ENCODE measurements at regions not wholly inside any gene's neighbourhood (a gene's known extent, or its start where the extent isn't known, plus 50 kb on each side); places are given as distances from the start of the nearest gene placed in this dataset.

DNA sequence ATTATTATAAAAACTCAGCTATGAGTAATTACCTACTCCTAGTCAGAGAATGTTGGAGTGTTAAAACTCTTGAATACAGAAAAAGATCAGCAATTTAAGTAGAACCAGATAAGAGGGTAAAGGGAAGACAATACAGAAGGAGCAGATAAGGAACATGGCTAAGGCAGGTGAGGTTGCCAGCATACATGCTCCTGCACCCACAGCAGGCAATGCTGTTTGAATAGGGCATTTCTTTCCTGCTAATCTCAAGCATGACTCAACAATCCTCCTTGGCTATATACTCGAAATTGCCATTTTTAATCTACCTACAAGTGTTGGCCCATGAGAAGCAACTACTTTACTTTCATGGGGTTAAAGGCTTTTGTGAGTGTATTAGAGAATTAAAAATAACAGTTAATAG lies 494.5 kb downstream of the DIPK2A start:
- TF ChIP-seq, protein P1, sequence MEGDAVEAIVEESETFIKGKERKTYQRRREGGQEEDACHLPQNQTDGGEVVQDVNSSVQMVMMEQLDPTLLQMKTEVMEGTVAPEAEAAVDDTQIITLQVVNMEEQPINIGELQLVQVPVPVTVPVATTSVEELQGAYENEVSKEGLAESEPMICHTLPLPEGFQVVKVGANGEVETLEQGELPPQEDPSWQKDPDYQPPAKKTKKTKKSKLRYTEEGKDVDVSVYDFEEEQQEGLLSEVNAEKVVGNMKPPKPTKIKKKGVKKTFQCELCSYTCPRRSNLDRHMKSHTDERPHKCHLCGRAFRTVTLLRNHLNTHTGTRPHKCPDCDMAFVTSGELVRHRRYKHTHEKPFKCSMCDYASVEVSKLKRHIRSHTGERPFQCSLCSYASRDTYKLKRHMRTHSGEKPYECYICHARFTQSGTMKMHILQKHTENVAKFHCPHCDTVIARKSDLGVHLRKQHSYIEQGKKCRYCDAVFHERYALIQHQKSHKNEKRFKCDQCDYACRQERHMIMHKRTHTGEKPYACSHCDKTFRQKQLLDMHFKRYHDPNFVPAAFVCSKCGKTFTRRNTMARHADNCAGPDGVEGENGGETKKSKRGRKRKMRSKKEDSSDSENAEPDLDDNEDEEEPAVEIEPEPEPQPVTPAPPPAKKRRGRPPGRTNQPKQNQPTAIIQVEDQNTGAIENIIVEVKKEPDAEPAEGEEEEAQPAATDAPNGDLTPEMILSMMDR (IDR thresholded peaks at IDR 0.05), result no peak
- TF ChIP-seq POLR2A (IDR thresholded peaks at IDR 0.05), result no peak
- DNase-seq (no peak), ATAC-seq (no peak)
- intact Hi-C loops (cut with DNase I), result no loop called here
- H3K27ac ChIP-seq, result no peak overlapping the region
- H3K36me3 ChIP-seq (replicated peaks in 1 of 2; ENCODE audit: insufficient read depth in 1 of 2, low read depth in 2 of 2), result no peaks in the 10 kb centered on the region
- WGBS, 2 donors, result 31 to 50% methylated on average over 1 of the region's 1 CpG
- no peak overlapping the region for H3K4me3 ChIP-seq
- H3K27me3 ChIP-seq, result no peaks in the 10 kb centered on the region
- no peaks in the 10 kb centered on the region for H3K4me1 ChIP-seq
- H3K9me3 ChIP-seq, result no peaks in the 10 kb centered on the region

DNA sequence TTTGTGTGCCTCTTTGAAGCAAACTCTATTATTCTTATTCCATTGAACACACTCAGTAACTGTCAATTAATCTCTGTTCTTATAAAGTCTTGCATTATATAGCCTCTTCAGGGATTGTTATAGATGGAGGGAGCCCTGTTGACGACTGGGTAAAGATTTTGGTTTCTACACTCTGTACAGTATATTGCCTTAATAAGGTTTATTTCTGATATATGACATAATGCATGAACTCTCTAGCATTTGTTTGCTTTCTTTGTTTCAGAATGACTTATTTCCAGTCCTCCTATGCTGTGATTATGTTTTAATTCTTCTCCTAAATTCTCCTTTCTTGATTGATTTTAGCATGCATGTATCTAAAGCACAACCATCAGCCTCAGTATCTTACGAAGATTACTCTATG lies 494.9 kb downstream of the DIPK2A start:
- no peak overlapping the region for H3K27ac ChIP-seq
- H3K9me3 ChIP-seq, result no peaks in the 10 kb centered on the region
- no peak for ATAC-seq
- H3K4me1 ChIP-seq, result no peaks in the 10 kb centered on the region
- WGBS, 2 donors, result 84 to 86% methylated on average over 2 of the region's 2 CpGs
- DNase-seq, result no peak
- H3K27me3 ChIP-seq, result no peaks in the 10 kb centered on the region
- no peaks in the 10 kb centered on the region for H3K36me3 ChIP-seq (replicated peaks in 1 of 2; ENCODE audit: insufficient read depth in 1 of 2, low read depth in 2 of 2)
- no peak overlapping the region for H3K4me3 ChIP-seq
- no peak for TF ChIP-seq POLR2A (IDR thresholded peaks at IDR 0.05)
- TF ChIP-seq, protein P1 (IDR thresholded peaks at IDR 0.05), result no peak
- intact Hi-C loops (cut with DNase I), result no loop called here

DNA sequence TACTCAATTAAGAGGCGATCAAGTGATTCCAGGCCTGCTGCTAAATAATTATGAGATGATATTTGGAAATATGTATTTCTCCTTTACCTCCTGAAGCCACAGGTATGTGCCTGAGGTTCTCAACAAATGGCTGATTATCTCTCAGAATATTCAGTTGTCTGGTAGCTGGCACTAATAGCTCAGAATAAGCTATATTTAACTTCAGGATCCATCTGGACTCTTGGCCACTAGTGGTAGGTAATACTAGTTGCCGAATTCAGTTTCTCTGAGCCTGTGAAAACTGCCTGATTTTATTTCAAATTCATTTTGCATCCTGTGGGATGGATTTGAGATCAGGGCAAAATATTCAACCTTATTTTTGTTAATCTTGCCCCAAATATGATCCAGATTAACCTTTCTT lies 499.0 kb downstream of the DIPK2A start:
- H3K36me3 ChIP-seq (replicated peaks in 1 of 2; ENCODE audit: insufficient read depth in 1 of 2, low read depth in 2 of 2), result no peaks in the 10 kb centered on the region
- no peak for DNase-seq
- no peaks in the 10 kb centered on the region for H3K9me3 ChIP-seq
- WGBS, 2 donors, result 96 to 97% methylated on average over 2 of the region's 2 CpGs
- ATAC-seq, result no peak
- TF ChIP-seq, protein P1 (IDR thresholded peaks at IDR 0.05), result no peak
- no peak for TF ChIP-seq POLR2A (IDR thresholded peaks at IDR 0.05)
- H3K4me1 ChIP-seq, result no peaks in the 10 kb centered on the region
- H3K4me3 ChIP-seq, result no peak overlapping the region
- no peaks in the 10 kb centered on the region for H3K27me3 ChIP-seq
- H3K27ac ChIP-seq, result no peak overlapping the region
- intact Hi-C loops (cut with DNase I), result no loop called here

DNA sequence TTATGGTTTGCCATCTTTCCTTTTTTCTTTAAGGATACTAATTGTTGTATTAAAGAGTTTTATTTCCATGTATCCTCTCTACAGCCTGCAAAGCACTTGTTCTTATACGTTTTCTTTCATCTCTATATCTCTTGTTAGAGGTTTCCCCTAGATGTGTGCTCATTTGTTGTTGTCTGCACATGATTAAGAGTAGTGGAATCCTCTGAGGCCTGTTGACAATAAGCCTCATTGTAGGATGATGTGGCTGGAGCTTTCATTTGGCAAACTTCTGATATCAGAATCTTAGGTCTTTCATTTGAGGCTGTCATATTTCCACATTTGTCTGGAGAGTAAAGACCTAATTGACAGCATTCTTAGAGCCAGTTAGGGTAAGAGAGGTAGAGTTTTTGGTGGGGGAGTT lies 506.0 kb downstream of the DIPK2A start:
- Histone ChIP-seq H3K4me1 (no peaks in the 10 kb centered on the region), H3K27ac (no peak overlapping the region), H3K9me3 (no peaks in the 10 kb centered on the region), H3K27me3 (no peaks in the 10 kb centered on the region), H3K4me3 (no peak overlapping the region), H3K36me3 (replicated peaks in 1 of 2; ENCODE audit: insufficient read depth in 1 of 2, low read depth in 2 of 2) (no peaks in the 10 kb centered on the region)
- no peak for DNase-seq
- 44 to 70% methylated on average over 1 of the region's 1 CpG for WGBS, 2 donors
- intact Hi-C loops (cut with DNase I), result no loop called here
- TF ChIP-seq, protein P1 (IDR thresholded peaks at IDR 0.05), result no peak
- TF ChIP-seq POLR2A (IDR thresholded peaks at IDR 0.05), result no peak
- no peak for ATAC-seq

DNA sequence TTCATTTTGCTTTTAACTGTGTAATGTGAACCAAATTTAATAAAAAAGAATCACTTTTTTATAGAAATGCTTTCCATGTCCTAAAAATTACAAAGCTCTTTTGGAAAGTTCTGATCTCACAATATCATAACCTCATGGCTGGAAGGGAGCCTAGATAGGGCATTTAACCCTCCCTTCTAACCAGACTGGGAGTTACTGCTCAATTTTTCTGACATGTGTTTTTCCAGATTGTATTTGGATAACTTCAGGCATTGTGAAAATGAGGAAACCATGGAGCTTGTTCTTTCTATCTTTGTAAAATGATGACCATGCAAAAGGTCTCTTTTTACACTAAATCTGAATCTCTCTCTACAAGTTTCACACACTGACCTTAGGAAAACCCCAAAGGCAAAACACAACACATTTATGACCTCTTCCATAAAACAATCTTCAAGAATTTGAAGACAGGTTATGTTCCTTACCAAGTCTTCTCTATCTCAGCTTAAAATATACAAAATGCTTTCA lies 508.8 kb downstream of the DIPK2A start:
- ATAC-seq (no peak), DNase-seq (no peak)
- Histone ChIP-seq H3K27me3 (no peaks in the 10 kb centered on the region), H3K27ac (no peak overlapping the region), H3K4me1 (no peaks in the 10 kb centered on the region), H3K36me3 (replicated peaks in 1 of 2; ENCODE audit: insufficient read depth in 1 of 2, low read depth in 2 of 2) (no peaks in the 10 kb centered on the region), H3K4me3 (no peak overlapping the region), H3K9me3 (no peaks in the 10 kb centered on the region)
- TF ChIP-seq POLR2A (IDR thresholded peaks at IDR 0.05), result no peak
- TF ChIP-seq, protein P1 (IDR thresholded peaks at IDR 0.05), result no peak
- intact Hi-C loops (cut with DNase I), result no loop called here

Measured in body of pancreas (tissue), 4 donors.